PC-9 (cell line): ENCODE measurements at regions not wholly inside any gene's neighbourhood (a gene's known extent, or its start where the extent isn't known, plus 50 kb on each side); places are given as distances from the start of the nearest gene placed in this dataset.

ENCODE experiments used
- BruUV-seq: library from RNA; stranded (reverse); fragments of 400-500 nt; replicated peaks from 2 replicates; lab custom pipeline; 2021; lab: Mats Ljungman, UMichigan
- CTCF ChIA-PET: fragments of 300-600 bp; sonication (Branson Sonifier 250); formaldehyde crosslinking; loops from one replicate; lab custom pipeline; 2022; ENCODE audit warnings: antibody characterized with exemption; lab: Charles Lee
- POLR2A ChIA-PET: fragments of 300-600 bp; sonication (Branson Sonifier 250); formaldehyde crosslinking; loops from one replicate; lab custom pipeline; 2022; ENCODE audit warnings: antibody characterized with exemption; ENCODE audit not compliant: unreplicated experiment; lab: Charles Lee
- DNase-seq, 2 experiments: peaks; one replicate each; pipeline versions ENCODE4 v3.0.0 to v3.0.0-alpha.2; 2015 to 2022; ENCODE audit warnings: mixed read lengths in 1 of 2
- H2AFZ ChIP-seq: fragments of 200-600 bp; sonication (generic); 2 replicates; pipeline ENCODE4 v1.8.1; 2017; ENCODE audit warnings: antibody characterized with exemption
- H3F3A ChIP-seq: fragments of 200-600 bp; sonication (generic); 2 replicates; pipeline ENCODE4 v1.8.1; 2017; ENCODE audit warnings: antibody characterized with exemption, mild to moderate bottlenecking, low read depth; ENCODE audit not compliant: insufficient read depth
- H3K27ac ChIP-seq: fragments of 200-600 bp; sonication (generic); 2 replicates; pipeline ENCODE4 v1.6.1; 2016; ENCODE audit warnings: mixed run types
- H3K27me3 ChIP-seq: fragments of 200-600 bp; sonication (generic); 2 replicates; pipeline ENCODE4 v1.6.1; 2016; ENCODE audit warnings: low read depth, mixed run types; ENCODE audit not compliant: insufficient read depth
- H3K36me3 ChIP-seq: fragments of 200-600 bp; sonication (generic); 2 replicates; pipeline ENCODE4 v1.6.1; 2016; ENCODE audit warnings: low read depth, mixed run types
- H3K4me1 ChIP-seq: fragments of 200-600 bp; sonication (generic); replicated peaks from 2 replicates; pipeline ENCODE4 v1.6.1; 2016; ENCODE audit warnings: mixed run types; ENCODE audit not compliant: insufficient read depth
- H3K4me2 ChIP-seq: fragments of 200-600 bp; sonication (generic); 2 replicates; pipeline ENCODE4 v1.6.1; 2017; ENCODE audit warnings: mixed run types
- H3K4me3 ChIP-seq: fragments of 200-600 bp; sonication (generic); 2 replicates; pipeline ENCODE4 v1.6.1; 2016; ENCODE audit warnings: mixed run types
- H3K79me2 ChIP-seq: fragments of 200-600 bp; sonication (generic); 2 replicates; pipeline ENCODE4 v1.6.1; 2017; ENCODE audit warnings: low read depth, mixed run types
- H3K9me2 ChIP-seq: fragments of 200-600 bp; sonication (generic); 2 replicates; pipeline ENCODE4 v1.8.1; 2017; ENCODE audit warnings: mild to moderate bottlenecking; ENCODE audit not compliant: insufficient read depth
- H3K9me3 ChIP-seq: fragments of 200-600 bp; sonication (generic); 2 replicates; pipeline ENCODE4 v1.8.1; 2016; ENCODE audit warnings: low read depth; ENCODE audit not compliant: insufficient read depth
- H4K20me1 ChIP-seq: fragments of 200-600 bp; sonication (generic); 2 replicates; pipeline ENCODE4 v1.8.1; 2017; ENCODE audit not compliant: insufficient read depth
- CTCF ChIP-seq: fragments of 200-600 bp; sonication (generic); conservative IDR thresholded peaks from 2 replicates; pipeline ENCODE4 v1.6.1; 2017; ENCODE audit warnings: mixed run types, antibody characterized with exemption, mild to moderate bottlenecking, moderate library complexity
- EZH2 ChIP-seq: fragments of 200-600 bp; sonication (generic); IDR thresholded peaks from 2 replicates; pipeline ENCODE4 v1.8.0; 2017; ENCODE audit warnings: antibody characterized with exemption, low read depth
- intact Hi-C: fragments of 100-400 bp; cut with micrococcal nuclease; formaldehyde crosslinking; loops from one replicate; pipeline ENCODE4 v1.10.0; 2022; ENCODE audit not compliant: unreplicated experiment

GRCh38 chr6:156309017-156309416, 468.2 kb upstream of the ARID1B start:
- POLR2A ChIA-PET, result no interaction called here
- no peaks in the 10 kb centered on the region for H3K27me3 ChIP-seq
- no TSS peak for BruUV-seq

GRCh38 chr6:156308604-156309003, 468.6 kb upstream of the ARID1B start:
- ChIA-PET POLR2A (no interaction called here), CTCF (no interaction called here)
- H3F3A ChIP-seq, result no peaks in the 10 kb centered on the region
- H3K27me3 ChIP-seq, result no peaks in the 10 kb centered on the region
- intact Hi-C loops, result no loop called here
- no peak overlapping the region for H3K4me3 ChIP-seq
- no peak for TF ChIP-seq EZH2
- no peak for TF ChIP-seq CTCF
- H2AFZ ChIP-seq, result no peak overlapping the region
- H3K79me2 ChIP-seq, result no peaks in the 10 kb centered on the region
- H3K36me3 ChIP-seq, result no peaks in the 10 kb centered on the region
- H4K20me1 ChIP-seq, result no peaks in the 10 kb centered on the region
- no peaks in the 10 kb centered on the region for H3K4me1 ChIP-seq
- DNase-seq, result no peak
- H3K9me3 ChIP-seq, result no peaks in the 10 kb centered on the region
- no peaks in the 10 kb centered on the region for H3K9me2 ChIP-seq
- no peak overlapping the region for H3K4me2 ChIP-seq
- no TSS peak for BruUV-seq
- H3K27ac ChIP-seq, result no peak overlapping the region

More at GRCh38 chr6:156309017-156309416, 468.2 kb upstream of the ARID1B start:
- CTCF ChIA-PET, result no interaction called here
- intact Hi-C loops, result no loop called here
- Histone ChIP-seq H2AFZ (no peak overlapping the region), H3K4me1 (no peaks in the 10 kb centered on the region), H4K20me1 (no peaks in the 10 kb centered on the region), H3K4me3 (no peak overlapping the region), H3K4me2 (no peak overlapping the region), H3K27ac (no peak overlapping the region), H3K9me2 (no peaks in the 10 kb centered on the region), H3K36me3 (no peaks in the 10 kb centered on the region), H3K9me3 (no peaks in the 10 kb centered on the region), H3F3A (no peaks in the 10 kb centered on the region), H3K79me2 (no peaks in the 10 kb centered on the region)
- DNase-seq, result no peak
- no peak for TF ChIP-seq EZH2
- TF ChIP-seq CTCF, result no peak

GRCh38 chr6:156306531-156306930, 470.6 kb upstream of the ARID1B start:
- H3K9me3 ChIP-seq, result no peaks in the 10 kb centered on the region
- no peaks in the 10 kb centered on the region for H4K20me1 ChIP-seq
- no peak for DNase-seq
- no peaks in the 10 kb centered on the region for H3K27me3 ChIP-seq
- H3K4me1 ChIP-seq, result no peaks in the 10 kb centered on the region
- intact Hi-C loops, result no loop called here
- CTCF ChIA-PET, result no interaction called here
- H3K9me2 ChIP-seq, result no peaks in the 10 kb centered on the region
- POLR2A ChIA-PET, result no interaction called here
- no peak overlapping the region for H3K4me3 ChIP-seq
- H3K4me2 ChIP-seq, result no peak overlapping the region
- H3K79me2 ChIP-seq, result no peaks in the 10 kb centered on the region
- no peak overlapping the region for H3K27ac ChIP-seq
- no peak overlapping the region for H2AFZ ChIP-seq
- no peaks in the 10 kb centered on the region for H3F3A ChIP-seq
- no peak for TF ChIP-seq CTCF
- TF ChIP-seq EZH2, result no peak
- no peaks in the 10 kb centered on the region for H3K36me3 ChIP-seq
- BruUV-seq, result no TSS peak
